HG03439 (cell line): ENCODE measurements at regions not wholly inside any gene's neighbourhood (a gene's known extent, or its start where the extent isn't known, plus 50 kb on each side); places are given as distances from the start of the nearest gene placed in this dataset.

ENCODE experiments used
- ATAC-seq: cut with Tn5 transposase; IDR thresholded peaks from one replicate; pipeline ENCODE4 v1.9.1; 2021; ENCODE audit warnings: mild to moderate bottlenecking, moderate library complexity; ENCODE audit not compliant: unreplicated experiment

- ATAC-seq, result no peak
These were observed 144.1 kb downstream of the RPAP3 start for GRCh38 chr12:47561746-47562145.

- ATAC-seq, result no peak
These were observed 145.4 kb downstream of the RPAP3 start for GRCh38 chr12:47560415-47560814.

DNA sequence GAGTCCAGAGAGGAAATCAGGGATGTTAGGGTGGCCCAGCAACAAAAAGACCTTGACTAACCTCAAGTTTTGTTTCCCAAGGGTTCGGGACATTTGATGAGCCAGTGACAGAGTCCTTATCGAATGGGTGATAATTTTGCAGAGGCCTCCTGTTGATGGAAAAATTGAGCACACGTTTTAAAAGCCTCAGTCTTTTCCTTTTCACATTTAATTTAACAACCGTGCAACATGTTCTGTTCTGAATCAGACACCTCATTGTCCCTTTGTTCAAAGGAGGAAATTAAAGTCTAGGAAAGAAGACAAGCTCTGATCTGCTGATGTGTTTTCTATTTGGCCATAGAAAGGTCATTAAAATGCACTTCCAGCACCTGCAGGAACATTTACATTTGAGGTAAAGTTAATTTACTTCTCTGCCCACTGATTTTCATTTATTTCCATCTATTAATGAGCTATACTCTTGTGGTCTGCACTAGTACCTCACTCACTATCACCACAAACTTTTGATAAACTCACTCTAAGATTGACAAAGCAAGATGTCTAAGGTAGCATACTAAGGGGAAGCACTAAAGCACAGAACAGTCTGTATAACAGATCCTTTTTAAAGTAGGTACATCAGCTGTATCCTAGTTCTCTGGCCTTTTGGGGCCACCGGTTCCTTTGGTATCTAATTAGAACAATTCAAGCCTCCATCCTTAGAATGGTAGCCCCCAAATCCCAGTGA, 147.0 kb downstream of the RPAP3 start:
- ATAC-seq, result no peak

DNA sequence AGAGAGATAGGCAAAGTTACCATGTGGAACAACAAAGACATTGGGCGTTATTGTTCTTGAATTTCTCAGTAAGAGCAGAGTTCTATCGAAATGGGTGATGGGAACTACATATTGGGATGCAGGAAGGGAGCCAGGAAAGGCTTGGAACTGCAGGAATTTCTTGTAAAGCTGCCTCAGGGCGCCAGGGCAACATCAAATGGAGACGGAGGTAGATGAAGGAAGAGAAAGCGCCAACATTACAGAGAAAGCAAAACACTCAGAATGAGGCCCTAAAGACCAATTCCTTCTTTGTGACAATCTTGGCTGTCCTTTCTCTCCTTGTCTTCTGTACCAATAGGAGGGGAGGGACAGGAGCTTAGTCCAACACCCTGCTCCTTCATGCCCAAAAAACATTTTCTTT, 148.4 kb downstream of the RPAP3 start:
- no peak for ATAC-seq

GRCh38 chr12:47556261-47557030, 149.4 kb downstream of the RPAP3 start:
- no peak for ATAC-seq

- ATAC-seq, result no peak
These were observed 151.7 kb downstream of the RPAP3 start for GRCh38 chr12:47554046-47554653.

DNA sequence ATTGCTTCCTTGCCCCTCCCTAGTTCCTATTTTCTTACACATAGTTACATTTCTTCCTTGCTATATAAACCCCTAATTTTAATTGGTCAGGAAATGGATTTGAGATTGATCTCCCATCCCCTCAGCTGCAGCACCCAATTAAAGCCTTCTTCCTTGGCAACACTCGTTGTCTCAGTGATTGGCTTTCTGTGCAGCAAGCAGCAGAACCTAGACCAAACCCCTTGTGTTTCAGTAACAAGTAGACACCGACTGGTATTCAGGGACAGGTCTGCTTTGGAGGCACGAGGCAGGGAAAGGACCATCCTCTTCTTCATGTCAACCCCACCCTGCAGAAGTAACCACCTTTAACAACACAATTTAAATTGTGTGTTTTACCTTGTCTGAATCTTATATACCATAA, 152.6 kb downstream of the RPAP3 start:
- no peak for ATAC-seq

DNA sequence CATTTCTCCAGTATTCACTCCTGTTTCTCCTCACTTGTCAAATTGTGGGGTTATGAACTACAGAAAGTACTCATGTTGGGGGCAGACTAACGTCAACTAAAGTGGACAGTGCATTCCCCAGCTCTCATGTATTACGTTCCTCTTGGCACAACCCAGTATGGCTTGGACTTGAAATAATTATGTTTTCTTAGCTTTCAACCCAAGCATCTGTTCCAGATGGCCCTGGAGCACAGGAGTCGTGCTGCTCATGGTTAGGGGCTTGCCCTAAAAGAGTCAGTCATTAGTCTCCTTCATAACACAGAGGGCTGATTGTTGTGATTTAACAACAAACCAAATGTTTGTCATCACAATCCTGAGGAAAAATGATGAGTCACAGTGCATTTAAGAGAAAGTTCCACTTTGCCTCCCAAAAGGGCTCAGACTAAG, 154.4 kb downstream of the RPAP3 start:
- ATAC-seq, result no peak

DNA sequence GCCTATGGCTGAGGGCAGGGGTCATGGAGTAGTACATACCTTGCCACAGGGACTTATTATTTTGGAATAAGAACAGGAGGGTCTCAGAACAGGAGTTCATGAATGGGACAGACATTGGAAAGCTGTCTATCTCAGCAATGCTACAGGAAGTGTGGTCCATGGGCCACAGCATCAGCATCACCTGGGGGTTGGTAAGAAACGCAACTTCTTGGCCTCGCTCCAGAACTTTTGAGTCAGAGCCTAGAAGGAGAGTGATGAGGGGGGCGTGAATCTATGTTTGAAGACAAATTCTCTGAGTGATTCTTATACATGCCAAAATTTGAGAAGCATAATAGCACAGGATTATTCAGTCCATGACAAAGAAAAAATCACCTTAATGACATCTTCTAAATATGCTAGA, 156.6 kb downstream of the RPAP3 start:
- ATAC-seq, result no peak

DNA sequence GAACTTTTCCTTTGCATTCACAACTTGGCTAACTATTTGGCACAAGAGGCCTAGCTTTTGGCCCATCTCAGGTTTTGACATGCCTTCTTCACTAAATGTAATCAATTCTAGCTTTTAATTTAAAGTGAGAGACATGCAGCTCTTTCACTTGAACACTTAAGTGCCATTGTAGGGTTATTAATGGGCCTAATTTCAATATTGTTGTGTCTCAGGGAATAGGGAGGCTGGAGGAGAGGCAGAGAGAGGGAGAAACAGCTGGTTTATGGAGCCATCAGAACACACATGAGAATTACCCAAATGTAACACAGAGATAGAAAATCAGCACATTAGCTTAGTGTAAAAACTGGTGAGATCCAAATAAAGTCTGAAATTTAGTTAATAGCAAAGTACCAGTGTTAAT, 157.4 kb downstream of the RPAP3 start:
- no peak for ATAC-seq

GRCh38 chr12:47547077-47547476, 158.8 kb downstream of the RPAP3 start:
- no peak for ATAC-seq

- no peak for ATAC-seq
These were observed 159.8 kb downstream of the RPAP3 start for GRCh38 chr12:47545938-47546609.

GRCh38 chr12:47534695-47535094, 171.1 kb downstream of the RPAP3 start:
- no peak for ATAC-seq

DNA sequence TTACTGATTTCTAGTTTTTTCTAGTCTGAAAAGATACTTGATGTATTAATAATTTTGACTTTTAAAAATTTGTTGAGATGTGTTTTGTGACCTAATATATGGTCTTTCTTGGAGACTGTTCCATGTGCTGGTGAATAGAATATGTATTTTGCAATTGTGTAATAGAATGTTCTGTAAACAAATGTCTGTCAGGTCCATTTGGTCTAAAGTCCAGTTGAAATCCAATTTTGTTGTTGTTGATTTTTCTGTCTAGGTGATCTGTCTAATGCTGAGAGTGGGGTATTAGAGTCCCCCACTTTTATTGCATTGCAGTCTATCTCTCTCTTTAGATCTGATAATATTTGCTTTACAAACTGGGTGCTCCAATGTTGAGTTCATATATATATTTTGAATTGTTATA, 175.8 kb downstream of the RPAP3 start:
- no peak for ATAC-seq

- no peak for ATAC-seq
These were observed 178.0 kb downstream of the RPAP3 start for GRCh38 chr12:47527816-47528215.

GRCh38 chr12:47520029-47520428, 185.8 kb downstream of the RPAP3 start:
- ATAC-seq, result no peak

GRCh38 chr12:47517122-47517521, 188.7 kb downstream of the RPAP3 start:
- ATAC-seq, result no peak

DNA sequence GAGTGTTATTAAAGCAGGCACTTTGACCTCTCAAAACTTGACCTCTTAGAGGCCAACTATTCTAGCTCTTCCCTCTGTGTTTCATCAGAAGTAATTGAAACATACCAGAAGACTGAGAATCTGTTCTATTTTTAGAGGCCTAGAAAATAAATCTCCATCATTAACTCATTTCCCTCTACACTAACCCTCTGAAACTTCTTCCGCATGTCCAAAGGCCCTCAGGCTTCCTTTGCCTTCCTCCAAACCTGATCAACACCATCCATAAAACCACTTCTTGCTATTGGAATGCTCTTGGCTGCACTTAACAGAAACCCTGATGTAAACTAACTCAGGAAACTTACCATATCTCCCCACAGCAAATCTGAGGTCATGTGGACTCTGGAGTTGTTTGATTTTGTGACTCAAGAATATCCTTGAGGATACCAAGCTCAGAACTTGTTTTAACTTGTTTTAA, 196.4 kb downstream of the RPAP3 start:
- no peak for ATAC-seq

DNA sequence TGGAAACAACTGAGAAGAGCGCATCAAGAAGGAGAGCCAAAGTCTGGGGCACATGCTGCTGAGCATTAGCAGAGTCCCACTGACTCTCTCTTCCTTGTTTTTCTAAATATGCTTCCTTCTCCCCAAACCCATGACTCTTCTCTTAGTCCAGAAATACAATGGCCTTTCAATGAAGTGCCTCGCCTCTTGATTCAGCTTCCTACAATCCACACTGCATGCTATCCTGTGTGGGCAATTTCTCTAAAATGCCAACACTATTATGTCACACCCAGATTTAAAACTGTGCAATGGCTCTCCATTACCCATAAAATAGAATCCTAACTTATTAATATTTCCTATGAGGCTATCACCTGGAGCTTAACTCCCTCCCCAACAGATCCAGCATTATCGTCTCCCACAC, 198.6 kb downstream of the RPAP3 start:
- ATAC-seq, result no peak

- ATAC-seq, result no peak
These were observed 200.9 kb downstream of the RPAP3 start for GRCh38 chr12:47504775-47505446.

DNA sequence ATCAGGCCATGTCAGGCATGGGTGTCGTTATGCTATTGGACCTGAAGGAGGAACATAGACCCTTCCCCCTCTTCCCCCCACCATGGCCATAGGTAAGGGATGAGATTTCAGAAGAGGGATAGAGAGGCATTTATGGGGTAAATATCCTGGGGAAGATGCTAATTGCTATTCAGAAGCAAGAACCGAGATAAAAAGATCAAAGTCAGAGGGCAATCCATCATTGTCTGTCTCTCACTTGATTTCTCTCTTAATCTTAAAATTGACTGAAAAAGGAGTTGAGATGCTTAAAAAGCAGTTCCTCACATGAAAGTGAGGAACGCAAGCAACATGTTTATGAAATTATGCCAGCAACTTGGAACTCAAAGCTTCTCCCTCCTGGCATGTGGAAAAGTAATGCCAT, 212.0 kb downstream of the RPAP3 start:
- ATAC-seq, result no peak
